H1 (cell line): ENCODE measurements at regions not wholly inside any gene's neighbourhood (a gene's known extent, or its start where the extent isn't known, plus 50 kb on each side); places are given as distances from the start of the nearest gene placed in this dataset.

Experiments used
- CEBPB ChIP-seq: IDR thresholded peaks from 2 replicates; pipeline ENCODE4 v1.6.1; 2012; ENCODE audit warnings: low read depth, low read length
- CREB1 ChIP-seq: IDR thresholded peaks from 2 replicates; pipeline ENCODE4 v1.6.1; 2012; ENCODE audit warnings: inconsistent platforms
- CTCF ChIP-seq, 3 experiments: IDR thresholded peaks; 1 replicate in 2 of 3; 2 replicates in 1 of 3; pipeline versions ENCODE4 v1.5.1 to v1.6.1; 2011; ENCODE audit warnings: low read length in 3 of 3, mild to moderate bottlenecking in 3 of 3, inconsistent platforms in 2 of 3, low read depth in 1 of 3, moderate library complexity in 1 of 3; ENCODE audit not compliant: insufficient read depth in 1 of 3; ENCODE audit errors: control extremely low read depth in 1 of 3
- E2F6 ChIP-seq: IDR thresholded peaks from 2 replicates; pipeline ENCODE4 v1.6.1; 2012; ENCODE audit warnings: inconsistent platforms
- EP300 ChIP-seq, 2 experiments: IDR thresholded peaks; 1 replicate in 1 of 2; 2 replicates in 1 of 2; pipeline ENCODE4 v1.6.1; 2011 to 2012; ENCODE audit warnings: low read depth in 2 of 2, low read length in 2 of 2, mild to moderate bottlenecking in 2 of 2, borderline replicate concordance in 1 of 2, inconsistent platforms in 1 of 2, moderate library complexity in 1 of 2
- EZH2 ChIP-seq: fragments of 200-600 bp; sonication (generic); IDR thresholded peaks from 2 replicates; pipeline ENCODE4 v1.7.1; 2012; ENCODE audit warnings: low read depth, mild to moderate bottlenecking, moderate library complexity, low read length, inconsistent platforms; ENCODE audit not compliant: severe bottlenecking
- GABPA ChIP-seq: IDR thresholded peaks from 2 replicates; pipeline ENCODE4 v1.6.1; 2011; ENCODE audit warnings: mild to moderate bottlenecking, low read length, moderate library complexity, borderline replicate concordance; ENCODE audit not compliant: insufficient read depth
- GTF2F1 ChIP-seq: IDR thresholded peaks from 2 replicates; pipeline ENCODE4 v1.6.1; 2012; ENCODE audit warnings: low read depth, low read length, improper control_type of control experiment, borderline replicate concordance
- KDM1A ChIP-seq: fragments of 200-600, 300-600 bp; sonication (generic); IDR thresholded peaks from 2 replicates; pipeline ENCODE4 v1.7.1; 2016; ENCODE audit warnings: mild to moderate bottlenecking, low read length, borderline replicate concordance
- MAX ChIP-seq: IDR thresholded peaks from 2 replicates; pipeline ENCODE4 v1.6.1; 2012; ENCODE audit warnings: inconsistent platforms
- NANOG ChIP-seq: IDR thresholded peaks from 2 replicates; pipeline ENCODE4 v1.6.1; 2011; ENCODE audit warnings: low read length, low read depth, mild to moderate bottlenecking, inconsistent platforms; ENCODE audit not compliant: insufficient read depth, poor library complexity, severe bottlenecking
- RXRA ChIP-seq: IDR thresholded peaks from 2 replicates; pipeline ENCODE4 v1.6.1; 2011; ENCODE audit warnings: low read depth, mild to moderate bottlenecking, low read length, moderate library complexity; ENCODE audit not compliant: insufficient read depth
- TAF1 ChIP-seq: IDR thresholded peaks from 2 replicates; pipeline ENCODE4 v1.6.1; 2011; ENCODE audit warnings: mild to moderate bottlenecking, low read depth, low read length
- TEAD4 ChIP-seq: IDR thresholded peaks from 2 replicates; pipeline ENCODE4 v1.6.1; 2012; ENCODE audit warnings: low read depth, low read length, inconsistent platforms, mixed read lengths

- TF ChIP-seq RXRA: no peak
- TF ChIP-seq TAF1: no peak
- TF ChIP-seq EZH2: no peak
- no peak for TF ChIP-seq CREB1
- no peak for TF ChIP-seq MAX
- no peak for TF ChIP-seq TEAD4
- no peak for TF ChIP-seq EP300 (IDR thresholded peaks at IDR 0.05; ENCODE audit: borderline replicate concordance in 1 of 2, low read depth in 2 of 2, low read length in 2 of 2)
- no peak for TF ChIP-seq CTCF (IDR thresholded peaks at IDR 0.05; ENCODE audit: control extremely low read depth in 1 of 3, insufficient read depth in 1 of 3, low read depth in 1 of 3, low read length in 3 of 3)
- no peak for TF ChIP-seq GTF2F1
- TF ChIP-seq KDM1A: no peak
- no peak for TF ChIP-seq E2F6
- no peak for TF ChIP-seq NANOG
- no peak for TF ChIP-seq GABPA
- TF ChIP-seq CEBPB: no peak
Measured at GRCh38 chr13:86378628-86379027, 579.4 kb upstream of the SLITRK6 start.
